ENCODE measurements at regions not wholly inside any gene's neighbourhood (a gene's known extent, or its start where the extent isn't known, plus 50 kb on each side); places are given as distances from the start of the nearest gene placed in this dataset.

- intact Hi-C loops (cut with DNase I): no loop called here
- DNase-seq (ENCODE audit: low spot score): no peak
These were observed 362.7 kb downstream of the ZNF608 start for GRCh38 chr5:124383693-124384092.

GRCh38 chr5:124377386-124377785, 369.1 kb downstream of the ZNF608 start:
- intact Hi-C loops (cut with DNase I): no loop called here
- DNase-seq (ENCODE audit: low spot score): no peak

GRCh38 chr5:124373883-124374282, 372.6 kb downstream of the ZNF608 start:
- DNase-seq (ENCODE audit: low spot score): no peak
- intact Hi-C loops (cut with DNase I): no loop called here

- DNase-seq (ENCODE audit: low spot score): no peak
- intact Hi-C loops (cut with DNase I): no loop called here
These were observed 374.0 kb downstream of the ZNF608 start for GRCh38 chr5:124372457-124372856.

GRCh38 chr5:124371111-124371706, 375.2 kb downstream of the ZNF608 start:
- intact Hi-C loops (cut with DNase I): no loop called here
- DNase-seq (ENCODE audit: low spot score): no peak

- no peak for DNase-seq (ENCODE audit: low spot score)
- intact Hi-C loops (cut with DNase I): no loop called here
These were observed 375.8 kb downstream of the ZNF608 start for GRCh38 chr5:124370601-124371000.

- intact Hi-C loops (cut with DNase I): no loop called here
- no peak for DNase-seq (ENCODE audit: low spot score)
These were observed 381.1 kb downstream of the ZNF608 start for GRCh38 chr5:124365361-124365801.

- intact Hi-C loops (cut with DNase I): no loop called here
- DNase-seq (ENCODE audit: low spot score): no peak
These were observed 390.5 kb downstream of the ZNF608 start for GRCh38 chr5:124355928-124356327.

- intact Hi-C loops (cut with DNase I): no loop called here
- DNase-seq (ENCODE audit: low spot score): no peak
These were observed 393.4 kb downstream of the ZNF608 start for GRCh38 chr5:124353016-124353415.

- intact Hi-C loops (cut with DNase I): no loop called here
- no peak for DNase-seq (ENCODE audit: low spot score)
These were observed 394.1 kb downstream of the ZNF608 start for GRCh38 chr5:124352312-124352711.

- intact Hi-C loops (cut with DNase I): no loop called here
- DNase-seq (ENCODE audit: low spot score): no peak
These were observed 396.5 kb downstream of the ZNF608 start for GRCh38 chr5:124349931-124350330.

GRCh38 chr5:124343451-124343867, 403.0 kb downstream of the ZNF608 start:
- DNase-seq (ENCODE audit: low spot score): no peak
- intact Hi-C loops (cut with DNase I): loop anchor here (5.0 kb wide), 2 partner anchors 194 to 399 kb away; no protein-coding TSS in a partner anchor

GRCh38 chr5:124342986-124343385, 403.5 kb downstream of the ZNF608 start:
- no peak for DNase-seq (ENCODE audit: low spot score)
- intact Hi-C loops (cut with DNase I): loop anchor here (5.0 kb wide), 2 partner anchors 194 to 399 kb away; no protein-coding TSS in a partner anchor

- no peak for DNase-seq (ENCODE audit: low spot score)
These were observed 403.9 kb downstream of the ZNF608 start for GRCh38 chr5:124342584-124342983.

GRCh38 chr5:124342027-124342471, 404.4 kb downstream of the ZNF608 start:
- intact Hi-C loops (cut with DNase I): loop anchor here (5.0 kb wide), 2 partner anchors 195 to 400 kb away; no protein-coding TSS in a partner anchor

More at GRCh38 chr5:124342584-124342983, 403.9 kb downstream of the ZNF608 start:
- intact Hi-C loops (cut with DNase I): loop anchor here (5.0 kb wide), 2 partner anchors 195 to 400 kb away; no protein-coding TSS in a partner anchor

GRCh38 chr5:124341066-124341858, 405.2 kb downstream of the ZNF608 start:
- intact Hi-C loops (cut with DNase I): loop anchor here (5.0 kb wide), 2 partner anchors 196 to 401 kb away; no protein-coding TSS in a partner anchor
- DNase-seq (ENCODE audit: low spot score): no peak

More at GRCh38 chr5:124342027-124342471, 404.4 kb downstream of the ZNF608 start:
- DNase-seq (ENCODE audit: low spot score): no peak

- intact Hi-C loops (cut with DNase I): no loop called here
- DNase-seq (ENCODE audit: low spot score): no peak
These were observed 408.4 kb downstream of the ZNF608 start for GRCh38 chr5:124337996-124338395.

GRCh38 chr5:124333298-124333979, 413.0 kb downstream of the ZNF608 start:
- intact Hi-C loops (cut with DNase I): no loop called here
- DNase-seq (ENCODE audit: low spot score): no peak

GRCh38 chr5:124332273-124332672, 414.2 kb downstream of the ZNF608 start:
- intact Hi-C loops (cut with DNase I): no loop called here
- no peak for DNase-seq (ENCODE audit: low spot score)

- DNase-seq (ENCODE audit: low spot score): no peak
- intact Hi-C loops (cut with DNase I): no loop called here
These were observed 415.7 kb downstream of the ZNF608 start for GRCh38 chr5:124330595-124331220.

Measured in cardiac septum (tissue), 1 donor.